Activated CD8-positive, alpha-beta memory T cell treated with anti-CD3 and anti-CD28 coated beads for 24 hours (primary cell): ENCODE measurements at regions not wholly inside any gene's neighbourhood (a gene's known extent, or its start where the extent isn't known, plus 50 kb on each side); places are given as distances from the start of the nearest gene placed in this dataset.
A peak's percentile ranks its signal among the peaks of the same experiment; 100 is the strongest.
"Not testable (repeated sequence)": the region's sequence is repeated elsewhere in the genome, so short reads cannot be mapped to it uniquely, and the experiment has no call there.

Experiments
- DNase-seq: peaks from one replicate; pipeline ENCODE4 v3.0.0-alpha.2; 2020

DNA sequence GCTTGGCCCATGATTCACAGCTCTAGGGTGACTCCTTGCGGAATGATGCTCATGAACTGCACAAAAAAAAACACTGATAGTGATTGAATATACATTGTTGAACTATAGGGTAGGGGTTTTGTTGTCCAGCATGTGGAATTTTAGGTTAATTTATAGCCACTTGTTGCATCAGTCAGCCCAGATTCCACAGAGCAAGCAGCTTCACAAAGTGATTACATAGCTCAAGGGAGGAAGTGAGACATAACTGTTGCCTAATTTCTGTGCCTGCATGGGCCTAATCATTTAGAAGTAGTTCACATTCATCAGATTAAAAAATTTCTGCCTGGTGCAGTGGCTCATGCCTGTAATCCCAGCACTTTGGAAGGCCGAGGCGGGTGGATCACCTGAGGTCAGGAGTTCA is 142.2 kb upstream of the ZNF722 start:
- not testable (repeated sequence) for DNase-seq

DNA sequence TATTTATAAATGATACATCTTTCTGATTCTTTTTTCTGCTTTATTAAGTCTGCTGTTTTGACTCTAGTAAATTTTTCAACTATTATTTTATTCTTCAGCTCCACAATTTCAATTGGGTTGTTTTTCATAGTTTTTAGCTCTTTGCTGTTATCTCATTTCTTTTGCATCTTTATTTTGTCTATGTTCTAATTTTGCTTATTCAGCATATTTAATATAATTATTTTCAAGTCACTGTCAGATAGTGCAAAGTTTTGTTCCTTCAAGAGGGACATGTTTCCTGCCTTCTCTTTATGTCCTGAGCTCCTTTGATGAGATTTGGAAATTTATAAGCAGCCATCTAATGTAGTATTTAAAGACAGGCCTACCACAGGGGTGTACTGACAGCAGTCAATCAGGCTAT is 131.5 kb upstream of the ZNF722 start:
- no peak for DNase-seq

DNA sequence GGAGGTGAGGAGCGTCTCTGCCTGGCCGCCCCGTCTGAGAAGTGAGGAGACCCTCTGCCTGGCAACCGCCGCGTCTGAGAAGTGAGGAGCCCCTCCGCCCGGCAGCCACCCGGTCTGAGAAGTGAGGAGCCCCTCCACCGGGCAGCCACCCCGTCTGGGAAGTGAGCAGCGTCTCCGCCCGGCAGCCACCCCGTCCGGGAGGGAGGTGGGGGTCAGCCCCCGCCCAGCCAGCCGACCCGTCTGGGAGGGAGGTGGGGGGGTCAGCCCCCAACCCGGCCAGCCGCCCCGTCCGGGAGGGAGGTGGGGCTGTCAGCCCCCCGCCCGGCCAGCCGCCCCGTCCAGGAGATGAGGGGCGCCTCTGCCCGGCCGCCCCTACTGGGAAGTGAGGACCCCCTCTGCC is 124.4 kb upstream of the ZNF722 start:
- DNase-seq: not testable (repeated sequence)

DNA sequence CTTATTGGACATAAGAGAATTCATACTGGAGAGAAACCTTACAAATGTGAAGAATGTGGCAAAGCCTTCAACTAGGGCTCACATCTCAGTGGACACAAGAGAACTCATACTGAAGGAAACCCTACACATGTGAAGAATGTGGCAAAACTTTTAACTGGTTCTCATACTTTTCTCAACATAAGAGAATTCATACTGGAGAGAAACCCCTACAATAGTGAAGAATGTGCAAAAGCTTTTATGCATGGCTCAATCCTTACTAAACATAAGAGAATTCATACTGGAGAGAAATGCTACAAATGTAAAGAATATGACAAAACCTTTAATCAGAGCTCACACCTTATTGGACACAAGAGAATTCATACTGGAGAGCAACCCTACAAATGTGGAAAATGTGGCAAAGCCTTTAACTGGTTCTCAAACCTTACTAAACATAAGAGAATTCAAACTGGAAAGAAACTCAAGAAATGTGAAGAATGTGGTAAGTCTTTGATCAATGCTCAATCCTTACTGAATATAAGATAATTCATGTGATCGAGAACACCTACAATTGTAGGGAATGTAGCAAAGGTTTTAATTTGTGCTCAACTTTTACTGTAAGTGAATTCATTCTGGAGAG is 121.8 kb upstream of the ZNF722 start:
- DNase-seq: no peak

DNA sequence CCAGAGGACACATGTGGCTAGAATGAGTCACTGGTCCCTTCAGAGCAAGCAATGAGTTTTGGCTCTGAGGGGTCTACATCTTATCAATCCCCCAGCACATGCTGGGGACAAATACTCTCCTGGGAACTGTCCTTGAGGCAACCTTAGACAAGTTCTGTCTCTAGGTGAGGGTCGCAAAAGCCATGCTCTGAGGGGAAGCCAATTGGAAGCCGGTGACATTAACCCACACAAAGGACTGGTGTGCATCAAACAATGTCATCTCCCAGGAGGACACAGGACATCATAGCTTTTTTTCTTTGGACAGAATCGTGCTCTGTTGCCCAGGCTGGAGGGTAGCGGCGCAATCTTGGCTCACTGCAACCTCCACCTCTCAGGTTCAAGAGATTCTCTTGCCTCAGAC is 111.6 kb upstream of the ZNF722 start:
- no peak for DNase-seq

DNA sequence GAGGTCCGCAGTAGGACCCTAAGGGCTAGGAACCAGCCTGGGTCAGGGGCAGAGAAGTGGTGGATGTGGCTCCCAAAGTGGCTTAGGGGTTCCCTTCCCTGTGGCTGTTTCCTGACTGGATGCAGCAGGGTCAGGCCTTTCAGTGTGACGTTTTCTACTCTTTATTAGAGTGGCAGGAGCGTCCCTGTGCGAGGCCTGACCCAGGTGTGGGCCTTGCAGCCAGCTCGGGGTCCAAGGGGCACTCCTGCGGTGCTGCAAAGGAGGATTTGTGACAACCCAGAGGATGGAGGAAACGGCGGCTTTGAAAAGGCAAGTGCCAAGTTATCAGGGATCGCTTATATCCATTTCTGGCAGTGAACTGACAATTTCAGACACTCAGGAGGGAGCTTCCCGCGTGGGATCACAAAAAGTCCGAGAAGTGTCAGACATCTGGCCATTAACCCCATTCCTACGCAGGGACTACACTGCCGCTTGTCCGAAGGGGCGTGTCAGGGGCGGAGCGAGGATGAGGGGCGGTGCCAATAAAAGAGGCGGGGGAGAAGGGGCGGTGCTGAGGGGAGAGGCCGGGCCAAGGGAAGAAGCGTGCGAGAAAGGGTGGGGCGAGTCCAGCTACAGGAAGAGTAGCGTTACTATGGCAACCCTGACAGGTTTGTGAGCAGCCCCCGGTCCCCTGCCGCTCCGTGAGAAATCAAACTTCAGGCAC is 98.8 kb upstream of the ZNF722 start:
- peak; percentile 95 for DNase-seq

DNA sequence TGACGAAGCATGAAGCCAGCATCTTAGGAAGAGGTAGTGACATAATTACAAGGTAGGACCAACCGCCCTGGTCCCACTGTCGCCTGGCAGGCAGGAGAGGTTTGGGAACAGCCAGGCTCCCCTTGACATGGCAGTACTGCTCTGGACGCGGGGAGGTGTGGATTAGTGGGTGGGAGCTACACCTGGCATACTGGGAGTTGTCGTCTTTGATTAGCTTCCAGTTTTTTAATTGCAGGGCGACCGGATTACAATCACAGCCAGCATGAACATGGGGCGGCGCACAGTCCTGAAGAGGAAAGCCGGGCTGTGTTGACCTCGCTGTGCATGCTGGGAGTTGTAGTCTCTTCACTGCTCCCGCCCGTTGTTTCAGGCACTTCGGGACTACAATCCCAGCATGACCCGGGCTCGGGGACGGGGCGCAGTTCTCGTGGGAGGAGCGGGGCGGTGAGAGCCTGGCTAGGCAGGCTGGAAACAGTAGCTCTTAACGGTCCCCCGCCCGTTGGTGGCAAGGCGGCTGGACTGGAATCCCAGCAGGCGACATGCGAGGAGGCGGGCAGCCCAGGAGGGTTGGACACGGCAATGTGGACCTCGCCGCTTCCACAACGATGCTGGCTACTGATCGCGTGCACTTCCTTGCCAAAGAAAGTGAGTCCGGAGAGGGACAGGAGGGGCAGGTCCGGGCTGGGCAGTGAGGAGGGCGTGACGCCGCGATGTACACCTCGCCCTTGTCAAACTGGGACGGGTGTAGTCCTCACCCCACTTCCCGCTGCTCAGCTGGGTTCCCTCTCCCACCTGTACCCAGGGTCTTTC is 98.0 kb upstream of the ZNF722 start:
- DNase-seq: peak; percentile 91

DNA sequence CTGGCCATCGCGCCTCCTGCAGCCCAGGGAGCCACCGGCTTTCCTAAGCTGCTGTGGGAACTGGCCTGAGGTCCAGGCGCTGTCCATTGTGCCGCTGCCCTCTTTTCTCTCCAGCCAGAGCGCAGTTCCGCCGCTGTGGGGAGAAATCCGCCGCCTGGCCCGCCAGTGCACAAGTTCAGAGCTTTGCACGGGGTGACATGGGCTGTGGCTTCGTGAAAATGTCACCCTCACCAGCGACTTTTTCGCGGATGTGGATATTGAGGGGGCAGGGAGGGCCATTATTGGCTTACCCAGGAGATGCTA is 97.5 kb upstream of the ZNF722 start:
- DNase-seq: not testable (repeated sequence)

DNA sequence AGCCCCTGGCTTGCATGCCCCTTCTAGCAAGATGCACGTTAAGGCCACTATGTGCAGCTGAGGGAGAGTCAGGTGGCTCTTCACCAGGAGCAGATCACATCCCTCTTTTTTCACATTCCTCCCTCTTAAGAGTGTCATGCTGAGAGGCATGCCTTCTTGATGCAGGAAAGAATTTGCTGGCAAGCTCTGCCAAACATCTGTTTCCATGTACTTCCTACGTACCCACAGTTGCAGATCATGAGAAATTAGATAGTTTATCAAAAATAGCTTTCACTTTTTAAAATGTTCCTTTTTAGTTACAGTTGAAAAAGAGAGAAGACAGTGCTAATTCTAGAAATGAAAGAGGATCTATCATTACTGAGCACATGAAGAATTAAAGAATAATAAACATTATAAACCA is 79.7 kb upstream of the ZNF722 start:
- DNase-seq: no peak

DNA sequence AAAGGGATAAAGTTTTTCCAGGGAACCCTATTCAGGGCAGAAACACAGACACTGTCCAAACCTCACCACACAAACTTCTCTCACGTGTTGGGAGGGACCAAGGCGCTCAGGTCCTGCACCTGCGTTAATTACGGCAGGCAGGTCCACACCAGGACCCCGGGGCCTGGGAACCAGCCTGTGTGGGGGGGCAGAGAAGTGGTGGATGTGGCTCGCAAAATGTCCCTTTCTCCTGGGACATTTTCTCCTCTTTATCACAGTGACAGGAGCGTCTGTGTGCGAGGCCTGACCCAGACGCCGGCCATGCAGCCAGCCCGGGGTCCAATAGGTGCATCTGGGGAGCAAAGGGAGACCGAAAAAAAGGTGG is 73.4 kb upstream of the ZNF722 start:
- DNase-seq: no peak

DNA sequence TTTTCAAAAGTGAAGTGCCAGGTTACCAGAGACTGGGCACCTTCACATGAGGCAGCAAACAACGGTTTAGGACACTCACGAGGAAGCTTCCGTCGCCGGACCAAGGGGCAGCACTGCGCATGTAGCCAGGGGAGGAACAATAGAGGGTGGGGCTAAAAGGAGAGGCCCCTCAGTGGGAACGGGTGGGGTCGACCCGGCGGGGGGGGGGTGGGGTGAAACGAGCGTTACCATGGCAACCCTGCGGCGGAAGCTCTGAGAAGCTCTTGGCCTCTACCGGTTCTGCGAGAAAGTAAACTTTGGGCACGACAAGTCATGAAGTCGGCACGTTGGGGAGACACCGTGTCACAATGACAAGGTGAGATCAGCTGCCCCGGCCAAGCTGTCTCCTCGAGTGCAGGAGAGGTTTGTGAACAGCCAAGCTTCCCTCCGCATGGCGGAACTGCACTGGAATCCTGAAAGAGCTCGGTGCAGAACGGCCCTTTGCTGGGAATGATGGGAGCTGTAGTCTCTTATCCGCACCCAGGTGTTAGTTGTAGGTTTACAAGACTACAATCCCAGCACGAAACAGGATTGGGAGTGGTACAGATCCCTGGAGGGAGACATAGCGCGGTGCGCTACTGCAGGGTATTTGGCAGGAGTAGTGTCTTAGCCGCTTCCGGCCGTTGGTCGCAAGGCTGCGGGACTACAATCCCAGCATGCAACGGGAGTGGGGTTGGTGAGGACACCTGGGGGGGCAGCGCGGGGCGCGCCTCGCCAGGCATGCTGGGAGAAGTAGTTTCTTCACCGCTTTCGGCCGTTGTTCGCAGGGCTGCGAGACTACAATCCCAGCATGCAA is 72.8 kb upstream of the ZNF722 start:
- DNase-seq: peak; percentile 94

DNA sequence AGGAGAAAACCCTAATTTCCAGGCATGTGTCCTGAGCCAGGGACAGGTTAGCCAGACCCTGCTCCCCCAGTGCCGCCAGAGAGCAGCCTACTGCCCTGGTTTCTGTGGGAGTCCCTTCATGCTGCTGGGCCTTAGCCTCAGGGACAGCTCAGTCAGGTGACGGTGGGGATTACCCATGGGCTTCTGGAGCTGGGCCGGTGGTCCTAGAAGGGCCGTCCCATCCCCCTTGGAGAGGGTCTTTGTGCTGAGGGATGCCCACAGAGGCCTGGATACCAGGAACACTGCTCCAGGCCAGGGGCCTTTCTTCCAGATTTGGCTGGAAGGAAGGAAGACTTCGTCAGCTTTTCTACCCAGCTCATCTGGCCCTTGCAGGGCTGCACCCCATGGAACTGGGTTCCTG is 71.4 kb upstream of the ZNF722 start:
- DNase-seq: no peak

DNA sequence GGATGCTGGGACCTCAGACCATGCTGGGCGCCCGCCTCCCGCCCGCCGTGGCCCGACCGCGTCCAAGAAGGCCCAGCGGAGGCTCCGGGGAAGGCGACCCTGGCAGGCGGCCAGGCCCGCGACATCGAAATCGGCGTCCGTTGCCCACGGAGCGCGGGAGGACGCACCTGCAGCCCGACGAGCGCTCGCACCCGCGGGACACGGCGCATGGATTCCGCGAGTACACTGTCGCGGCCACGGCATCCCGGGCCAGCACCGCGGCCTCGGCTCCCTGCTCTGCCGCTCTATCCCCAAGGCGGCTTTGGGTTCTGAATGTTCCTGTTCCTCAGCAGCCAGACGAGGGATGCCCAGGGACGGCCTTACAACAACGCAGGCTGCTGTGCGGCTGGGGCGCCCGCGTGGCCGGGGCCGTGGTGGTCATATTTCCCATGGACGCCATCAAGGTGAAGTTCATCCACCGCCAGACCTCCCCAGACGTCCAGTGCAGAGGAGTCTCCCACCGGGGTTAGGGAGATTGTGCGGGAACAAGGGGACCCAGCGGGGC is 67.5 kb upstream of the ZNF722 start:
- no peak for DNase-seq

DNA sequence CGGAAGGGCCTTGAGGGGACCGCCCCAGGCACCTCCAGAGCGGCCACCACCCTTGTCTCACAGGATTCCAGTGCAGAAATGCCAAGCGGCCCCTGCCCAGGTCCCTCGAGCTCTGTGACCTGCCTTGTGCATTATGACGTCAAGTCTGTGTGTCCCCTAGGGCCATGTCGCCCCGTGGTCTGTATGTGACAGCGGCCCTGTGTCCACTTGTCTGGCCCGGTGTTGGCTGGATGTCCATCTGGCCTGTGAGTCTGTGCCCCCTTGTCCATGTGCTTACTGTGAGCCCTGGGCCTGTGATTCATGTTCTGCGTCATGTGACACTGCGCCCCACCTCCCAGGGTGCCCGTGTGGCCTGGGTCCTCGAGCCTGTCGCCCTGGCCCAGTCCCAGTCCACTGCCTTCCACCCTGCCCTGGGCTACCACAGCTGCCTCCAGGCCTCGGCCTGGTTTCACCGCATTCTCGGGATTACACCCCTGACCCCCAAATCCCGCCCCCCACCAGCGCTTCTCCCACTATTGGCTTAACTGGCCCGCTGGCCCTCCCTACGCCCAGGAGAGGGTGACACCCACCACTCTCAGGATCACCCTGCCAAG is 66.6 kb upstream of the ZNF722 start:
- no peak for DNase-seq
